ENCODE measurements at regions not wholly inside any gene's neighbourhood (a gene's known extent, or its start where the extent isn't known, plus 50 kb on each side); places are given as distances from the start of the nearest gene placed in this dataset.

DNA sequence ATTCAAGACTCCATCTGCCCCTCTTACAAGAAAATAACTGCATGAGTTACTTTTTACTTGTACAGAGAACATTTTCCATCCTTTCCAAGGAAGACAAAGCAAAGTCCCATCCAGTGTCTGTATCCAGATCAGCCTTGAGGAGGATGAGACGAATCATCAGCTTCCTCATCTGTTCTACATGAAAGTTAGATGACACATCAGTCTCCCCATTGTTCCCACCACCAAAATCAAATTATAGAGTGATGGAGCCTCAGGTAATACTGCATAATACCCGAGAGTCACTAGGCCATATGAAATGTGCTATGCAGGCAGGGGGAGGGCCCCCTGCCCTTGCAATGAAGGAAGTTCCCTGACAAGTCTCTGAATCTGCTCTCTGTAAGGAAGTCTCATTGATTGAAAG lies 1244.6 kb upstream of the SLC10A2 start:
- CTCF ChIA-PET (ENCODE audit: partially characterized antibody) = interaction anchor here (0.6 kb wide), 1 partner anchor 37 kb away, joined by 3 read pairs; no protein-coding TSS in a partner anchor
- FAIRE-seq = no peak
- POLR2A ChIA-PET (ENCODE audit: partially characterized antibody) = no interaction called here

More for the DNA sequence above, 1244.6 kb upstream of the SLC10A2 start:
- Histone ChIP-seq H3K27me3 (replicated peaks in 1 of 4; ENCODE audit: control insufficient read depth in 3 of 4, extremely low read depth in 1 of 4, insufficient read depth in 3 of 4, low read length in 3 of 4) (no peaks in the 10 kb centered on the region), H2BK5ac (ENCODE audit: low read depth, low read length) (no peak overlapping the region), H2BK12ac (ENCODE audit: low read depth, low read length) (no peak overlapping the region), H2AK5ac (ENCODE audit: low read depth, low read length) (no peak overlapping the region), H3K9me3 (ENCODE audit: insufficient read depth in 2 of 2, low read depth in 1 of 2, low read length in 1 of 2) (peaks cover 0 to 2% of the 10 kb centered on the region in 2 experiments; a peak in 1 of 4 replicates), H3K27ac (ENCODE audit: low read depth, low read length) (no peak overlapping the region), H3K79me2 (ENCODE audit: control insufficient read depth in 1 of 2, insufficient read depth in 2 of 2, low read length in 2 of 2) (no peaks in the 10 kb centered on the region), H3K23me2 (ENCODE audit: low read depth, low read length) (no peaks in the 10 kb centered on the region), H2BK20ac (ENCODE audit: low read length) (no peak overlapping the region), H3K4ac (replicated peaks; ENCODE audit: insufficient read length, low read depth, low read length) (no peak overlapping the region), H3K23ac (ENCODE audit: insufficient read length) (no peak overlapping the region), H3K4me3 (ENCODE audit: extremely low read depth in 1 of 4, insufficient read depth in 2 of 4, low read depth in 3 of 4, low read length in 4 of 4) (no peak overlapping the region), H3K9ac (replicated peaks in 1 of 4; ENCODE audit: extremely low read depth in 1 of 4, low read depth in 3 of 4, low read length in 3 of 4) (no peak overlapping the region), H3K79me1 (ENCODE audit: low read depth, low read length) (no peaks in the 10 kb centered on the region), H3K56ac (replicated peaks; ENCODE audit: insufficient read length, low read depth, low read length) (no peak overlapping the region), H3K14ac (ENCODE audit: insufficient read length) (no peak overlapping the region), H4K91ac (replicated peaks; ENCODE audit: insufficient read length, low read length) (no peak overlapping the region), H4K5ac (ENCODE audit: insufficient read length, low read depth, low read length) (no peak overlapping the region), H2BK15ac (ENCODE audit: low read length) (no peak overlapping the region), H3K18ac (ENCODE audit: extremely low read depth, low read length) (no peak overlapping the region), H2AFZ (ENCODE audit: low read length) (no peak overlapping the region), H3K4me2 (ENCODE audit: insufficient read depth in 1 of 2, low read depth in 2 of 2, low read length in 2 of 2) (no peak overlapping the region), H2BK120ac (replicated peaks; ENCODE audit: low read depth, low read length) (no peak overlapping the region), H4K20me1 (replicated peaks in 1 of 2; ENCODE audit: control insufficient read depth in 1 of 2, insufficient read depth in 2 of 2, low read length in 2 of 2) (no peaks in the 10 kb centered on the region), H3K4me1 (replicated peaks in 1 of 4; ENCODE audit: control insufficient read depth in 3 of 4, insufficient read depth in 4 of 4, low read length in 3 of 4) (no peaks in the 10 kb centered on the region), H4K8ac (ENCODE audit: extremely low read depth, insufficient read depth, low read length) (no peak overlapping the region), H3K36me3 (ENCODE audit: control insufficient read depth in 2 of 4, insufficient read depth in 4 of 4, low read length in 3 of 4) (no peaks in the 10 kb centered on the region; a peak in 1 of 8 replicates)
- 90% methylated on average over 2 of the region's 2 CpGs; no CpG with 5 or more reads in 1 of the 2 experiments for WGBS, 2 experiments (ENCODE audit: extremely low coverage in 1 of 2, insufficient coverage in 1 of 2, insufficient read length in 1 of 2, insufficient replicate concordance in 2 of 2, low coverage in 1 of 2, low lambda C conversion rate in 2 of 2, missing lambda C conversion rate in 1 of 2)
- TF ChIP-seq, protein P1, sequence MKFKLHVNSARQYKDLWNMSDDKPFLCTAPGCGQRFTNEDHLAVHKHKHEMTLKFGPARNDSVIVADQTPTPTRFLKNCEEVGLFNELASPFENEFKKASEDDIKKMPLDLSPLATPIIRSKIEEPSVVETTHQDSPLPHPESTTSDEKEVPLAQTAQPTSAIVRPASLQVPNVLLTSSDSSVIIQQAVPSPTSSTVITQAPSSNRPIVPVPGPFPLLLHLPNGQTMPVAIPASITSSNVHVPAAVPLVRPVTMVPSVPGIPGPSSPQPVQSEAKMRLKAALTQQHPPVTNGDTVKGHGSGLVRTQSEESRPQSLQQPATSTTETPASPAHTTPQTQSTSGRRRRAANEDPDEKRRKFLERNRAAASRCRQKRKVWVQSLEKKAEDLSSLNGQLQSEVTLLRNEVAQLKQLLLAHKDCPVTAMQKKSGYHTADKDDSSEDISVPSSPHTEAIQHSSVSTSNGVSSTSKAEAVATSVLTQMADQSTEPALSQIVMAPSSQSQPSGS (IDR thresholded peaks at IDR 0.05; ENCODE audit: low read length) = no peak
- no peak for TF ChIP-seq TEAD4 (IDR thresholded peaks at IDR 0.05; ENCODE audit: low read depth, low read length)
- no peak for TF ChIP-seq RXRA (IDR thresholded peaks at IDR 0.05; ENCODE audit: insufficient read depth, low read depth, low read length)
- DNase-seq (ENCODE audit: low read depth in 1 of 2, low spot score in 2 of 2) = no peak
